Stimulated activated CD8-positive, alpha-beta memory T cell treated with anti-CD3 and anti-CD28 coated beads, Interleukin-12 subunit alpha, Interleukin-12 subunit beta, amount 100 ng/mL, for 24 hours (primary cell): ENCODE measurements at regions not wholly inside any gene's neighbourhood (a gene's known extent, or its start where the extent isn't known, plus 50 kb on each side); places are given as distances from the start of the nearest gene placed in this dataset.

ENCODE experiments used
- DNase-seq: peaks from one replicate; pipeline ENCODE4 v3.0.0-alpha.2; 2020; ENCODE audit errors: extremely low read depth

DNA sequence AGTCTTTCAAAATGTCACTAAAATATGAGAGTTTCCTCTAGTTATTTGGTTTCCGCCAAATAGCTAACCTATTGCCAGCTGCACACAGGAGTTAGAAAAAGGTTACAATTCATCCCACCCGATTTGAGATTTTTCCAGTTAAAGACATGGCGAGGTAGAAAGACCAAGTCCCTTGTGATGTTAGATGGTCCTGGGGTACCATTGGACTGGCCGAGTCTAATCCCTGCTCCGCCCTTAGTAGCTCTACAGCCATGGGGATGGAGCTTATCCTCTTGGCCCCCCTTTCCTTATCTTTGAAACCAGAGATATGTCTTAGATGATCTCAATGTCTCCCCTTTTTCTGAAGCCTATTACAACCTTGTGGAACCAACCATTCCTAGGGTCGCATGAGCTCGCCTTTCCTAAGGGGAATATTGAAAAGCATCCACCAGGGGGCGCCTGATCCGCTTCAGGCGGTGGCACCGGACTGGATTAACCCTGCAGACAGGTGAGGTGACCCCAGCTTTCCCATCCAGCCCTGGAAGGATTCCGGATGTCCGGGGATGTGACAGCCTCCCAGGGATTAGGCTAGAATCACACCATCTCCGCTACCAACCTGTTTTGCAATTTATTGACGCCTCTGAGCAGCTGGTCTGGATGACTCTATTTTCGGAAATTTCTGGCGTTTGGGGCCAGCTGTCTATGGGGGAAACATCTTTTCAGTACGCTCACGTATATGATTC is 68.3 kb upstream of the SIM2 start:
- DNase-seq = peak; percentile 24

DNA sequence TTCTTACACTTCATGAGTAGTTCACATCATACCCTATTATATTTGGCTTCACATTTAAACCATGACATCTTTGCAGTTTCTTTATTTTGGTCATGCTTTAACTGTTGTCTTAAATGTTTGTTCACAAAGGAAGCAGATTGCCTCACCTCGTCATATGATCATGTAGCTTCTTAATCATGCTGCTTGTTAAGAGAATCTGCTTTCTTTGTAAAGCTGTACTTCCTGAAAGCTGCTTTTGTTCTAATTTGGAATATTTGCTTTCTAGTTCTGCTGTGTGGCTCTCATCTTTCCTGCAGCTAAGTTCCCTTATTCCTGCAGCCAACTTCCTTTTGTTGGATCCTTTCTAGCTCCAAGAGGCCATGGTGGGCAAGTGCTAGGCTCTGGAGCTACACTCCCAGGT is 62.9 kb upstream of the SIM2 start:
- no peak for DNase-seq

DNA sequence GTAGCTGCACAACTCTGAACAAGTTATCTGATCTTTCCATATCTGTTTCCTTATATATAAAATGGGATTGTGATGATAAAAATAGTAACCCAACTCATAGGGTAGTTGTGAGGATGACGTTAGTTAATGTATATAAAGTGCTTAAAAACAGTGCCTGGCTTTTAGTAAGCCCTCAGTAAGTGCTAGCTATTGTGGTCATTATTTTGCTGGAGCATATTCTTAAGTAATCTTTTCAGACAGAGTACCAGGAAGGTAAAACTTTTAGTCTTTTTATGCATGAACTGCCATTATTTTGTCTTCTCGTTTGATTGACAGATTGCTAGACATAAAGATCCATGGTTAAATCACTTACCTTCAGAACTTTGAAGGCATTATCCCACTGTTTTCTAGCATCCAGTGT is 62.5 kb upstream of the SIM2 start:
- DNase-seq = no peak

GRCh38 chr21:36639769-36640168 is 59.1 kb upstream of the SIM2 start:
- DNase-seq = no peak

DNA sequence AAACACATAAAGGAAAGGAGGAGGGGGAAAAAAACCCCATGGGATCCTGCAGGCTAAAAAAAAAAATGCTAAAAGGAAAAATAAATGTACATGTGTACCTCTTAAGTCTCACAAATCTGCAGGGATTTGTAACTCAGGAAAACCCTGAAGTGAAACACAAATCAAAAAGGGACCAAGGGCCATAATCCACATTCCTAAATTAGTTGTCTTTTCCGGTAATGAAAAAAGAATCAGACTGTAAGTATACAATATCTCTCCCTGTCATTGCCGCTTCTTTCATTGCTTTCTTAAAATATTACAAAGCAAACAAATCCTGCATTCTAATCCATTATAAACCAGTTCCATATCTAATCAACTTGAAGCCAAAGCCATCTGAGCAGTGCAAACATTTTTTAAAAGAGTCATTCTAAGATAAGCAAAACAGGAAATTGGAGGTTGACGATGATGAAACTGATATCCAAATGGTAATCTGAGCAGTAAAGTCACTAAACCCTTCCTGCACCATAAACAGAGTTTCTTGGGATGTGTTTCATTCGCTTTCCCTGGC is 58.7 kb upstream of the SIM2 start:
- no peak for DNase-seq

DNA sequence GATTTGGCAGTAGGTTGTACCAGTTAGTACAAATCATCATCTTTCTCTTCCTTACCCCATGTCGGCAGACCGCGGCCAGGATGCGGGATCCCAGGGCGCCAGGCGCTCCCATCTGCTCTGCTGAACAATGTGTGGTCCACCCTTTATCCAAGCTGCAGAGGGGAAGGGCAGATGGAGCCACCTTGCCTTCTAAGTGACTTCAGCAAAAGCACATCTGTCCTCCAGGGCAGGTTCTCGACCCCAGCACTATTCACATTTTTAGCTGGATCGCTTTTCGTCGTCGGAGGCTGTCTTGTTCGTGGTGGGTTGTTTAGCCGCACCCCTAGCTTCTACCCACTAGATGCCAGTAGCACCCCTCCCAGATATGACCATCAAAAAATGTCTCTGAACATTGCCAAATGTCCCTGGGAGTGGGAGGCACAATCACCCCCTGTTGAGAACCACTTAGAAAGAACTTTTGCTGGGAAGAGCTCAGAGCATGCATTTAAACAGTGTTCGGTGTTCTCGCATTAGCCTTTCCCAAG is 58.1 kb upstream of the SIM2 start:
- no peak for DNase-seq

DNA sequence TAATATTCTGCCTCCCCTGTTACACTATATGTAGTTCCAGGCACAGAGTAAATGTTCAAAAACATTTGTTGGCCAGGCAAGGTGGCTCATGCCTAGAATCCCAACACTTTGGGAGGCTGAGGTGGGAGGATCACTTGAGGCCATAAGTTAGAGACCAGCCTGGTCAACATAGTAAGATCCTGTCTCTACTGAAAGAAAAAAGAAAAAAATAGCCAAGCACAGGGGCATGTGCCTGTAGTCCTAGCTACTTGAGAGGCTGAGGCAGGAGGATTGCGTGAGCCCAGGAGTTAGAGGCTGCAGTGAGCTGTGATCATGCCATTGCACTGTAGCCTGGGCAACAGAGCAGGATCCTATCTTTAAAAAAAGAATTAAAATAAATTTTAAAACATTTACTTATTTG is 57.6 kb upstream of the SIM2 start:
- no peak for DNase-seq

- DNase-seq = no peak
These were observed 57.0 kb upstream of the SIM2 start for GRCh38 chr21:36641886-36642285.

GRCh38 chr21:36642777-36643176 is 56.1 kb upstream of the SIM2 start:
- no peak for DNase-seq

DNA sequence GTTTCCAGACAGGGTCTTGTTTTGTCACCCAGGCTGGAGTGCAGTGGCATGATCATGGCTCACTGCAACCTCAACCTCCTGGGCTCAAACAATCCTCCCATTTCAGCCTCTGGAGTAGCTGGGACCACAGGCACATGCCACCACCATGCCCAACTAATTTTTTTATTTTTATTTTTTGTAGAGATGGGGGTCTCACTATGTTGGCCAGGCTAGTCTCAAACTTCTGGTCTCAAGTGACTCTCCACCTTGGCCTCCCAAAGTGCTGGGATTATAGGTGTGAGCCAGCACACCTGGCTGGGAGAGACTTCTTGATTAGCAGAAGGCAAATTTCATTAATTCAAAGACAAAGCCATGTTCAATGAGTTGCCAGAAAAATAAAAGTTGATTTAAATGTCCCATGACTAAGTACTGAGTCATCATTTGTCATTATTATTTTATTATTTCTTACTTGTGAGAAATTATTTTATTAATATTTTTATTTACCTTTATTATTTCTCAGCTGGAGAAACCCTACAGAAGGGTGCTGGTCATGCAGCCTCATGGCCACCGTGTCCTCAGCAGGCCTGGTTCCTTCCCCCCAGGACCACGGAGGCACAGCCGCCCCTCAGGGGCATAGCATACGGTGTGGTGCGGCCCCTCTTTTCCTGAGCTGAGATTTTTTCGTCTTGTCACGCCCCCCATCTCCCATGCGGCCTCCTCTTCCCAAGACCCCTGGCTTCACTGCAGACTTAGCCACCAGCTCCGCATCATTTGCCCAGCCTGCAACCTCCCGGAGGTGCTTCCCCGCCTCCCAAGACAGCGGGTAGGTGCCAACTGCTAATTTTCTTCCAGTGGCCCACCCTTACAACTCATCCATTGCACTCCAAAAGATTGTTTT is 55.3 kb upstream of the SIM2 start:
- no peak for DNase-seq

DNA sequence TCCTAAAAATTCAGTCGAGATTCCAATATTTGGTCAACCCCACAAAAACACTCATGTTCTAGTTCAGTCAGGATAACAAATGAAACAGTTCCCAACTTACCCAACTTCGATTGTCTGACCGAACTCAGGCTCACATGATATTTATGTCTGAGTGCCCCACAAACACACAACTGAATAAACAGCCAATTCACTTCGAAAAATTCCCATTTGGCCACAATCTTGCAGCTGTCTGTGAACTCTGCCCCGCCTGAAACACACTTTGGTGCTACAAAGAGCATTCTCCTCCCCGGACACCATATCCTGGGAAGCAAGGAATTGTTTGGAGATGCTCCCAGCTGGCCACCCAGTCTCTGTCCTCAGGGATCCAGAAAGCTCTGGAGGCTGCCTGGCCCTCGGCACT is 52.9 kb upstream of the SIM2 start:
- no peak for DNase-seq

GRCh38 chr21:36646645-36647044 is 52.3 kb upstream of the SIM2 start:
- no peak for DNase-seq

GRCh38 chr21:36647279-36648093 is 51.4 kb upstream of the SIM2 start:
- no peak for DNase-seq
